HEK293T (cell line): ENCODE measurements at regions not wholly inside any gene's neighbourhood (a gene's known extent, or its start where the extent isn't known, plus 50 kb on each side); places are given as distances from the start of the nearest gene placed in this dataset.
"Not testable (repeated sequence)": the region's sequence is repeated elsewhere in the genome, so short reads cannot be mapped to it uniquely, and the experiment has no call there.

Experiments
- CTCF ChIA-PET: fragments of 350-600 bp; formaldehyde crosslinking; extraction: SDS; loops from one replicate; lab custom pipeline; 2021; ENCODE audit warnings: antibody characterized with exemption, inconsistent platforms; lab: Yijun Ruan, JAX
- POLR2A ChIA-PET: fragments of 350-600 bp; formaldehyde crosslinking; extraction: SDS; loops from one replicate; lab custom pipeline; 2020; ENCODE audit warnings: antibody characterized with exemption, inconsistent platforms; lab: Yijun Ruan, JAX
- DNase-seq: peaks from one replicate; pipeline ENCODE4 v3.0.0; 2012; ENCODE audit warnings: mixed read lengths; ENCODE audit errors: extremely low spot score
- ARNT ChIP-seq: fragments of 450-650 bp; IDR thresholded peaks from 2 replicates; pipeline ENCODE4 v1.6.1; 2017; ENCODE audit warnings: mild to moderate bottlenecking
- BHLHE40 ChIP-seq: fragments of 450-650 bp; IDR thresholded peaks from 2 replicates; pipeline ENCODE4 v1.6.1; 2016; ENCODE audit warnings: mild to moderate bottlenecking, moderate library complexity, borderline replicate concordance
- CTBP1 ChIP-seq: fragments of 450-650 bp; IDR thresholded peaks from 2 replicates; pipeline ENCODE4 v1.6.1; 2016; ENCODE audit warnings: borderline replicate concordance
- ELF4 ChIP-seq: fragments of 450-650 bp; IDR thresholded peaks from 2 replicates; pipeline ENCODE4 v1.6.1; 2017; ENCODE audit warnings: antibody characterized with exemption
- FOXA1 ChIP-seq: fragments of 450-650 bp; IDR thresholded peaks from 2 replicates; pipeline ENCODE4 v1.6.1; 2016; ENCODE audit warnings: mild to moderate bottlenecking
- FOXK2 ChIP-seq: fragments of 450-650 bp; IDR thresholded peaks from 2 replicates; pipeline ENCODE4 v1.6.1; 2016; ENCODE audit warnings: mild to moderate bottlenecking
- FOXM1 ChIP-seq: fragments of 450-650 bp; IDR thresholded peaks from 2 replicates; pipeline ENCODE4 v1.6.1; 2017; ENCODE audit warnings: mild to moderate bottlenecking, borderline replicate concordance
- HDGF ChIP-seq: fragments of 450-650 bp; IDR thresholded peaks from 2 replicates; pipeline ENCODE4 v1.6.1; 2017; ENCODE audit warnings: antibody characterized with exemption, borderline replicate concordance
- L3MBTL2 ChIP-seq: fragments of 450-650 bp; conservative IDR thresholded peaks from 2 replicates; pipeline ENCODE4 v1.6.1; 2016; ENCODE audit warnings: mild to moderate bottlenecking
- LEF1 ChIP-seq: fragments of 450-650 bp; IDR thresholded peaks from 2 replicates; pipeline ENCODE4 v1.6.1; 2017; ENCODE audit warnings: mild to moderate bottlenecking, borderline replicate concordance
- NFRKB ChIP-seq: fragments of 450-650 bp; IDR thresholded peaks from 2 replicates; pipeline ENCODE4 v1.6.1; 2016; ENCODE audit warnings: mild to moderate bottlenecking, moderate library complexity
- PKNOX1 ChIP-seq: fragments of 450-650 bp; IDR thresholded peaks from 2 replicates; pipeline ENCODE4 v1.6.1; 2016
- SP1 ChIP-seq: fragments of 450-650 bp; IDR thresholded peaks from 2 replicates; pipeline ENCODE4 v1.6.1; 2017
- SUZ12 ChIP-seq: fragments of 450-650 bp; IDR thresholded peaks from 2 replicates; pipeline ENCODE4 v1.6.1; 2016; ENCODE audit warnings: mild to moderate bottlenecking
- TARDBP ChIP-seq: fragments of 450-650 bp; IDR thresholded peaks from 2 replicates; pipeline ENCODE4 v1.6.1; 2016
- ZNF384 ChIP-seq: fragments of 450-650 bp; IDR thresholded peaks from 2 replicates; pipeline ENCODE4 v1.6.1; 2016

- no peak for DNase-seq
- ChIA-PET POLR2A (no interaction called here), CTCF (interaction anchor here (1.3 kb wide), 1 partner anchor 313 kb away, joined by 4 read pairs; no protein-coding TSS in a partner anchor)
- no peak for TF ChIP-seq SP1
- no peak for TF ChIP-seq HDGF
- no peak for TF ChIP-seq NFRKB
- no peak for TF ChIP-seq FOXK2
- TF ChIP-seq ZNF384: no peak
- no peak for TF ChIP-seq LEF1
- no peak for TF ChIP-seq ARNT
- no peak for TF ChIP-seq BHLHE40
- TF ChIP-seq SUZ12: no peak
- TF ChIP-seq L3MBTL2: no peak
- TF ChIP-seq FOXM1: no peak
- TF ChIP-seq FOXA1: no peak
- TF ChIP-seq TARDBP: no peak
- TF ChIP-seq ELF4: no peak
- TF ChIP-seq PKNOX1: no peak
- no peak for TF ChIP-seq CTBP1
Measured at GRCh38 chrX:151085207-151085606, 91.2 kb upstream of the GPR50 start.

GRCh38 chrX:151088221-151088620, 88.2 kb upstream of the GPR50 start:
- DNase-seq: no peak
- POLR2A ChIA-PET: no interaction called here
- CTCF ChIA-PET: no interaction called here
- no peak for TF ChIP-seq FOXM1
- no peak for TF ChIP-seq NFRKB
- TF ChIP-seq L3MBTL2: no peak
- TF ChIP-seq ELF4: no peak
- no peak for TF ChIP-seq FOXK2
- no peak for TF ChIP-seq HDGF
- no peak for TF ChIP-seq ZNF384
- TF ChIP-seq FOXA1: no peak

- TF ChIP-seq LEF1 (no peak), SUZ12 (no peak), ARNT (no peak), ELF4 (no peak), L3MBTL2 (no peak), ZNF384 (no peak), BHLHE40 (no peak), CTBP1 (no peak)
- ChIA-PET POLR2A (no interaction called here), CTCF (no interaction called here)
- no peak for DNase-seq
Measured at GRCh38 chrX:151099001-151099400, 77.4 kb upstream of the GPR50 start.

- ChIA-PET CTCF (no interaction called here), POLR2A (no interaction called here)
- DNase-seq: no peak
- TF ChIP-seq L3MBTL2 (no peak), FOXA1 (no peak), FOXM1 (no peak), PKNOX1 (no peak), HDGF (no peak), BHLHE40 (no peak), SP1 (no peak), LEF1 (no peak), FOXK2 (no peak), TARDBP (no peak)
Measured at GRCh38 chrX:151100799-151101198, 75.6 kb upstream of the GPR50 start.

- POLR2A ChIA-PET, CTCF ChIA-PET, DNase-seq: not testable (repeated sequence)
Measured at GRCh38 chrX:151113200-151113599, 63.2 kb upstream of the GPR50 start.
